Keratinocyte (primary cell): ENCODE measurements at regions not wholly inside any gene's neighbourhood (a gene's known extent, or its start where the extent isn't known, plus 50 kb on each side); places are given as distances from the start of the nearest gene placed in this dataset.

Source experiments
- DNase-seq: peaks from one replicate; pipeline ENCODE4 v3.0.0-alpha.2; 2011; ENCODE audit warnings: low read depth, missing footprints, low spot score
- FAIRE-seq: peaks from 2 replicates; lab custom pipeline; 2011; peaks lifted over from hg19 to GRCh38; lab: Jason Lieb, UNC
- H2AFZ ChIP-seq: 2 replicates; pipeline ENCODE4 v1.6.0; 2012; ENCODE audit warnings: low read length, control low read depth, inconsistent platforms; ENCODE audit not compliant: control insufficient read depth
- H3K27ac ChIP-seq: 2 replicates; pipeline ENCODE4 v1.5.1; 2011; ENCODE audit warnings: low read length; ENCODE audit not compliant: control insufficient read depth, insufficient read depth
- H3K27me3 ChIP-seq: 3 replicates; pipeline ENCODE4 v1.6.0; 2011; ENCODE audit warnings: low read length; ENCODE audit not compliant: control insufficient read depth, insufficient read depth; ENCODE audit errors: extremely low read depth
- H3K36me3 ChIP-seq, 2 experiments: 2 replicates in 1 of 2; 3 replicates in 1 of 2; pipeline ENCODE4 v1.5.1; 2011; ENCODE audit warnings: low read length in 2 of 2, mild to moderate bottlenecking in 1 of 2; ENCODE audit not compliant: control insufficient read depth in 2 of 2, insufficient read depth in 2 of 2; ENCODE audit errors: extremely low read depth in 1 of 2
- H3K4me1 ChIP-seq: 3 replicates; pipeline ENCODE4 v1.5.1; 2011; ENCODE audit warnings: low read length; ENCODE audit not compliant: control insufficient read depth, insufficient read depth; ENCODE audit errors: extremely low read depth
- H3K4me2 ChIP-seq: 3 replicates; pipeline ENCODE4 v1.6.0; 2011; ENCODE audit warnings: low read depth, low read length; ENCODE audit not compliant: control insufficient read depth, insufficient read depth; ENCODE audit errors: extremely low read depth
- H3K4me3 ChIP-seq, 3 experiments: fragments of 200-600 bp in 1 of 3; sonication (generic) in 1 of 3; 2 replicates in 2 of 3; 3 replicates in 1 of 3; pipeline ENCODE4 v1.5.1; 2011 to 2016; ENCODE audit warnings: low read length in 3 of 3, mild to moderate bottlenecking in 3 of 3, control low read depth in 2 of 3, inconsistent platforms in 1 of 3, low read depth in 1 of 3, mixed read lengths in 1 of 3, mixed run types in 1 of 3, moderate library complexity in 1 of 3; ENCODE audit not compliant: control insufficient read depth in 2 of 3, insufficient read depth in 2 of 3; ENCODE audit errors: extremely low read depth in 1 of 3
- H3K79me2 ChIP-seq: 2 replicates; pipeline ENCODE4 v1.6.0; 2012; ENCODE audit warnings: low read length; ENCODE audit not compliant: control insufficient read depth, insufficient read depth
- H3K9ac ChIP-seq: 3 replicates; pipeline ENCODE4 v1.6.0; 2011; ENCODE audit warnings: low read length; ENCODE audit not compliant: control insufficient read depth, insufficient read depth; ENCODE audit errors: extremely low read depth
- H3K9me1 ChIP-seq: 3 replicates; pipeline ENCODE4 v1.6.0; 2011; ENCODE audit warnings: low read length; ENCODE audit not compliant: control insufficient read depth, insufficient read depth; ENCODE audit errors: extremely low read depth
- H3K9me3 ChIP-seq: 2 replicates; pipeline ENCODE4 v1.5.1; 2012; ENCODE audit warnings: low read depth, low read length; ENCODE audit not compliant: control insufficient read depth
- H4K20me1 ChIP-seq: 3 replicates; pipeline ENCODE4 v1.6.0; 2011; ENCODE audit warnings: low read length; ENCODE audit not compliant: control insufficient read depth, insufficient read depth; ENCODE audit errors: extremely low read depth
- CTCF ChIP-seq, 3 experiments: IDR thresholded peaks in 1 of 3; conservative IDR thresholded peaks in 1 of 3; optimal IDR thresholded peaks in 1 of 3; 2 replicates in 2 of 3; 3 replicates in 1 of 3; pipeline versions ENCODE3 to v1.5.1; 2011; ENCODE audit warnings: low read length in 3 of 3, mild to moderate bottlenecking in 3 of 3, moderate library complexity in 2 of 3, control low read depth in 1 of 3, inconsistent platforms in 1 of 3; ENCODE audit not compliant: insufficient read depth in 2 of 3; ENCODE audit errors: extremely low read depth in 1 of 3
- EZH2 ChIP-seq: IDR thresholded peaks from one replicate; pipeline ENCODE4 v1.6.1; 2012; ENCODE audit warnings: inconsistent platforms, mild to moderate bottlenecking, low read length, moderate library complexity
- dilution Hi-C: fragments of 300-500 bp; cut with MboI; formaldehyde crosslinking; loops from one replicate; pipeline ENCODE4 v1.7.0; 2020; ENCODE audit warnings: low sequenced_read_pairs; ENCODE audit not compliant: extremely low pct_ligation_motif_present

- DNase-seq (no peak), FAIRE-seq (no peak)
- no peak overlapping the region for H3K4me3 ChIP-seq
- H4K20me1 ChIP-seq = no peaks in the 10 kb centered on the region
- no peaks in the 10 kb centered on the region for H3K9me3 ChIP-seq
- H2AFZ ChIP-seq = no peak overlapping the region
- TF ChIP-seq EZH2 = no peak
- no peak for TF ChIP-seq CTCF (optimal IDR thresholded peaks at IDR 0.05 in 1 of 3, IDR thresholded peaks at IDR 0.05 in 1 of 3, conservative IDR thresholded peaks at IDR 0.05 in 1 of 3; ENCODE audit: extremely low read depth in 1 of 3, insufficient read depth in 2 of 3, low read length in 3 of 3)
- no peak overlapping the region for H3K4me2 ChIP-seq
- no peak overlapping the region for H3K27ac ChIP-seq
- no peak overlapping the region for H3K9ac ChIP-seq
- dilution Hi-C loops = no loop called here
- no peaks in the 10 kb centered on the region for H3K27me3 ChIP-seq
- no peaks in the 10 kb centered on the region for H3K4me1 ChIP-seq
- no peaks in the 10 kb centered on the region for H3K79me2 ChIP-seq
- H3K36me3 ChIP-seq = no peaks in the 10 kb centered on the region
- H3K9me1 ChIP-seq = no peaks in the 10 kb centered on the region
Measured at GRCh38 chrX:96052078-96052477, 632.6 kb upstream of the DIAPH2 start.

GRCh38 chrX:96081891-96082290 is 602.8 kb upstream of the DIAPH2 start:
- Histone ChIP-seq H3K9ac (no peak overlapping the region), H4K20me1 (no peaks in the 10 kb centered on the region), H2AFZ (no peak overlapping the region), H3K27me3 (no peaks in the 10 kb centered on the region), H3K9me1 (no peaks in the 10 kb centered on the region), H3K4me2 (no peak overlapping the region), H3K79me2 (no peaks in the 10 kb centered on the region), H3K9me3 (no peaks in the 10 kb centered on the region), H3K4me1 (no peaks in the 10 kb centered on the region), H3K36me3 (no peaks in the 10 kb centered on the region), H3K4me3 (no peak overlapping the region), H3K27ac (no peak overlapping the region)
- dilution Hi-C loops = no loop called here
- FAIRE-seq = no peak
- no peak for DNase-seq
- TF ChIP-seq CTCF (optimal IDR thresholded peaks at IDR 0.05 in 1 of 3, IDR thresholded peaks at IDR 0.05 in 1 of 3, conservative IDR thresholded peaks at IDR 0.05 in 1 of 3; ENCODE audit: extremely low read depth in 1 of 3, insufficient read depth in 2 of 3, low read length in 3 of 3) = no peak
- TF ChIP-seq EZH2 = no peak
